Common myeloid progenitor, CD34-positive (primary cell): ENCODE measurements at regions not wholly inside any gene's neighbourhood (a gene's known extent, or its start where the extent isn't known, plus 50 kb on each side); places are given as distances from the start of the nearest gene placed in this dataset.

ENCODE experiments used
- CTCF ChIA-PET: fragments of 350-600 bp; sonication (Branson Sonifier 250); formaldehyde crosslinking; loops from one replicate; lab custom pipeline; 2021; ENCODE audit warnings: antibody characterized with exemption; lab: Charles Lee
- POLR2A ChIA-PET: fragments of 350-600 bp; sonication (Branson Sonifier 250); formaldehyde crosslinking; loops from one replicate; lab custom pipeline; 2021; ENCODE audit warnings: antibody characterized with exemption; lab: Charles Lee
- DNase-seq, 3 donors: peaks; one replicate each; pipeline versions ENCODE4 v3.0.0 to v3.0.0-alpha.2; 2013
- H3K27ac ChIP-seq, 2 experiments: 1 replicate in 1 of 2; 2 replicates in 1 of 2; pipeline ENCODE4 v1.7.0; 2013; ENCODE audit warnings: inconsistent platforms in 2 of 2, low read length in 2 of 2, mild to moderate bottlenecking in 2 of 2, low read depth in 1 of 2, moderate library complexity in 1 of 2; ENCODE audit not compliant: severe bottlenecking in 2 of 2, insufficient read depth in 1 of 2, poor library complexity in 1 of 2
- H3K27me3 ChIP-seq, 5 experiments: replicated peaks in 2 of 5; 1 replicate in 3 of 5; 2 replicates in 2 of 5; pipeline versions ENCODE4 v1.6.1 to v1.7.0; 2013; ENCODE audit warnings: low read length in 4 of 5, mild to moderate bottlenecking in 2 of 5, moderate library complexity in 2 of 5, inconsistent platforms in 1 of 5; ENCODE audit not compliant: insufficient read depth in 5 of 5, control insufficient read depth in 4 of 5
- H3K36me3 ChIP-seq, 4 experiments: 1 replicate in 2 of 4; 2 replicates in 2 of 4; pipeline versions ENCODE4 v1.6.1 to v1.7.0; 2013; ENCODE audit warnings: low read length in 3 of 4, control low read depth in 1 of 4, mild to moderate bottlenecking in 1 of 4; ENCODE audit not compliant: control insufficient read depth in 4 of 4, insufficient read depth in 4 of 4
- H3K4me1 ChIP-seq, 4 experiments: 1 replicate in 3 of 4; 2 replicates in 1 of 4; pipeline versions ENCODE4 v1.6.1 to v1.7.1; 2013; ENCODE audit warnings: low read length in 3 of 4, mild to moderate bottlenecking in 3 of 4, control low read depth in 1 of 4, inconsistent platforms in 1 of 4, moderate library complexity in 1 of 4; ENCODE audit not compliant: control insufficient read depth in 4 of 4, insufficient read depth in 4 of 4; ENCODE audit errors: control extremely low read depth in 1 of 4
- H3K4me3 ChIP-seq, 7 experiments: 1 replicate in 4 of 7; 2 replicates in 3 of 7; pipeline versions ENCODE4 v1.5.1 to v1.7.0; 2013; ENCODE audit warnings: mild to moderate bottlenecking in 7 of 7, low read length in 6 of 7, moderate library complexity in 6 of 7, inconsistent platforms in 2 of 7, low read depth in 2 of 7, control low read depth in 1 of 7; ENCODE audit not compliant: insufficient read depth in 4 of 7, control insufficient read depth in 1 of 7; ENCODE audit errors: extremely low read depth in 1 of 7
- H3K9me3 ChIP-seq, 5 experiments: 1 replicate in 4 of 5; 2 replicates in 1 of 5; pipeline versions ENCODE4 v1.6.1 to v1.7.1; 2013; ENCODE audit warnings: low read length in 4 of 5, mild to moderate bottlenecking in 2 of 5, inconsistent platforms in 1 of 5, low read depth in 1 of 5, moderate library complexity in 1 of 5; ENCODE audit not compliant: control insufficient read depth in 4 of 5, insufficient read depth in 2 of 5; ENCODE audit errors: control extremely low read depth in 1 of 5
- whole genome bisulfite sequencing: methylation state at CpG from one replicate; pipeline ENCODE4 v1.1.5; 2013; ENCODE audit not compliant: insufficient coverage; 5-methylcytosine and 5-hydroxymethylcytosine counted together

DNA sequence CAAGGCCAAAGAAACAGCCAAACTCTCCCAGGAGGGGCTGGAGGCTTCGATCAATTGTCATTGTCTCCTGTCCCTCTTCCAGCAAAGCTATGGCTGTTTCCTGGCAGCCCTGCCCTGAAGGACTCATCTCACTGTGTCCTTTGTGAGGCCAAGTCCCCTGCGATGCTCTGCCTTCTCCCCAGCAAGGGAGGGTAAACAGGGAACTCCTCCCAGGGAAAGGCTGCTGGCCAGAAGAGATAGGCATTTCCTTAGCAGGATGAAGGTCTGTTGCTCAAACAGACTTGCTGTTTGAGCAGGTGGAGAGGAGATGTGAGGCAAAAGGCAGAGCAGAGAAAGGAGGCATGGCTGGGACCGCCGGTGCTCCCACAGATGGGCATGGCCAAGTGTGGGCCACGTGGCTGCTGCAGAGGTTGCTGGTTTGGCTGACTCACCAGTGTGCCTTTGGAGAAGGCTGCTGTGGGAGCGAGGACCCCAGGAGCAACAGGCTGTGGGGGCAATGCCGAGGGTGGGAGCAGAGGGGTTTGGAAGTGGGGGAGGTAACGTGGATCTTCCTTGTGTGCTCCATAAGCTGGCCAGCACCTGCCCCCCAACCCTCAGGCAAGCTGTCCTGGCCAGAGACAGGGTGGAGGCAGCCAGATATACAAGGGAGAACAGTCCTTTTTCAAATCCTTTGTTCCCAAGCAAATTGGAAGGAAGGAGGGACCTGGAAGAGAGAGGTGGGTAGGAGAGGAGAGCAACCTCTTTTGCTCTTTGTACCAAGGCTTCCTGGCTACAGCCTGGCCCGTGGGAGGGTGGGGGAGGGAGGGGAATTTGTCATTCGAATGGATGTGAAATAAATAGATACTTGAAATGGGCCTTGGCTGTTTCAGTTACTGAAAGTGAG is 449.8 kb downstream of the SIPA1L2 start:
- Histone ChIP-seq H3K27me3 (peaks cover 0 to 6% (median 3%) of the 10 kb centered on the region in 5 experiments), H3K4me1 (no peaks in the 10 kb centered on the region), H3K27ac (no peak overlapping the region), H3K4me3 (no peak overlapping the region), H3K36me3 (no peaks in the 10 kb centered on the region), H3K9me3 (no peaks in the 10 kb centered on the region)
- 93% methylated on average over 7 of the region's 10 CpGs for WGBS
- DNase-seq: no peak
- CTCF ChIA-PET: no interaction called here
- POLR2A ChIA-PET: no interaction called here

DNA sequence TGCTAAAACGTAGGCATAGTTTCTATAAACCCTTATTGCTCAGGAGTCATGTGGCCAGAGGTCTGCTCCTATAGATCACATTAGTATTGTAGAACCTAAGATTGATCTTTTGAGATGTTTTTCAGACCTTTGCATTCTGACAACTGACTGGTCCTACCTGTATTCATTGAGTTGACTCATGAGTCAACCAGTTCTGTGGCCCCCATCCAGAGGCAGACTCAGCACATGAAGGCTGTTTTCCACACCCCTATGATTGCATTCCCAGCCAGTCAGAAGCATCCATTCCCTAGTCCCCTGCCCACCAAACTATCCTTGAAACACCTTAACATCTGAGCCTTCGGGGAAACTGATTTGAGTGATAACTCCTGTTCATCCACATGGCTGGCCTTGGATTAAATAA is 451.7 kb downstream of the SIPA1L2 start:
- CTCF ChIA-PET: no interaction called here
- Histone ChIP-seq H3K27me3 (peaks cover 0 to 6% (median 3%) of the 10 kb centered on the region in 5 experiments), H3K4me3 (no peak overlapping the region), H3K36me3 (no peaks in the 10 kb centered on the region), H3K4me1 (peaks cover 0 to 2% (median 0%) of the 10 kb centered on the region in 4 experiments), H3K9me3 (no peaks in the 10 kb centered on the region), H3K27ac (no peak overlapping the region)
- 100% methylated on average over 1 of the region's 2 CpGs for WGBS
- POLR2A ChIA-PET: no interaction called here
- no peak for DNase-seq

DNA sequence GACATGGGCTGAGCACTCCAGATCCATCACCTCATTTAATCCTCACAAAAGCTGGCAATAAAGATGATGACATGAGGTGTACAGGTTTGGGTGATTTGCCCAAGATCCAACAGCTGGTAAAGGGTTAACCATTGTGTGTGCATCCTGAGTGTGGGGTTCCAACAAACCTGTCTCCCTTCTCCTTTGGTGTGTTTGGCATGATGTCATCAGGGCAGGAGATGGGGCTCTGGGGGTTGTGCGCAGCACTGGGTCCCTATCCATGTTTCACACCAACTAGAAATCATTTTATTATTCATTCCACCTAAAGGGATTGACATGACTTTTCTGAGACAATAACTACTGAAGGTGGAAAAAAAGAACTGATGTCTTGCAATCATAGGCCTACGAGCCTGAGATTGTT is 452.5 kb downstream of the SIPA1L2 start:
- no peak for DNase-seq
- Histone ChIP-seq H3K27me3 (peaks cover 0 to 6% (median 3%) of the 10 kb centered on the region in 5 experiments), H3K4me3 (no peak overlapping the region), H3K4me1 (peaks cover 0 to 7% (median 4%) of the 10 kb centered on the region in 4 experiments), H3K27ac (no peak overlapping the region), H3K9me3 (no peaks in the 10 kb centered on the region), H3K36me3 (no peaks in the 10 kb centered on the region)
- POLR2A ChIA-PET: no interaction called here
- CTCF ChIA-PET: no interaction called here
- 82% methylated on average over 1 of the region's 2 CpGs for WGBS

GRCh38 chr1:232176222-232176621 is 453.7 kb downstream of the SIPA1L2 start:
- H3K4me1 ChIP-seq: peaks cover 0 to 8% (median 5%) of the 10 kb centered on the region in 4 experiments
- CTCF ChIA-PET: no interaction called here
- no peaks in the 10 kb centered on the region for H3K36me3 ChIP-seq
- H3K27ac ChIP-seq: no peak overlapping the region
- 100% methylated on average over 1 of the region's 2 CpGs for WGBS
- peaks cover 0 to 6% (median 3%) of the 10 kb centered on the region in 5 experiments for H3K27me3 ChIP-seq
- no peaks in the 10 kb centered on the region for H3K9me3 ChIP-seq
- no peak for DNase-seq
- no peak overlapping the region for H3K4me3 ChIP-seq
- POLR2A ChIA-PET: no interaction called here

DNA sequence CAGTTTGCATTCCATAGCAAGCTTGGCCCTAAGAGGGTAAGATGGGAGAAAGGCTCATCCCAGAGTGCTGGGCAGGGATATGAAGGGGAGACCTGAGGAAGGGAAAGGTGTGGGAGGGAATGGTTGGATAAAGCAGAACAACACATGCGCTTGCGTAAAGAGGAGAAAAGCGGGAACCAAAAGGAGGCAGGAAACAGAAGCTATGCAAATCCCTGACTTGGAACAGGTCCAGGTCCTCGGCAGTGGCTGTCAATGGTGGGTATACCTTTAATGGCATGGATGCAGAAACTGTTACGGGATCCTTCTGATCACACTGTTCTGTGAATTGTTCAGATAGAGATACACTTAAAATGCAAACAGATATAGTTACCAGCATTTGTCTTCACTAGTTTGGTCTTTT is 455.6 kb downstream of the SIPA1L2 start:
- Histone ChIP-seq H3K9me3 (no peaks in the 10 kb centered on the region), H3K27ac (no peak overlapping the region)
- POLR2A ChIA-PET: no interaction called here

DNA sequence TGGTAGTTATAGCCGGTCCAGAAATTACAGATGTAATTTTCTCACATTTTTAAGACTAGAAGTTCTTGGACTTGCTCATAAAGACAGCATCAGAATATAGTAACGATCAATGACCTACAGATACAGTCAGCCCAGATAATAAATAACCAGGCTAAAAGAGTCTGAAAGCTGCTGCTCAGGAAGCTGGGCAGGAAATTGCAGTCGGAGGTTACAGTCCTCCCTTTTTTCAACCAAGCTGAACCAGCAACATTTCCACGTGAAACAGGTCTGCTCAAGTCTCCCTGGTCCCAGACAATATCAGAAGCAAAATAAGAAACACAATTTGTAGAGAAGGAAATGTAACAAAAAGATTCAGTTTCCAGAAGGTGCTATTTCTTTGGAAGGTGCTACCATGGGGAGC is 457.4 kb downstream of the SIPA1L2 start:
- ChIA-PET CTCF (no interaction called here), POLR2A (interaction anchor here (0.5 kb wide), 1 partner anchor 1120 kb away, joined by 3 read pairs; no protein-coding TSS in a partner anchor)
- WGBS: 0% methylated on average over 2 of the region's 4 CpGs
- no peak overlapping the region for H3K27ac ChIP-seq
- no peaks in the 10 kb centered on the region for H3K9me3 ChIP-seq
- H3K27me3 ChIP-seq: peaks cover 0 to 2% (median 0%) of the 10 kb centered on the region in 5 experiments
- peak in 1 of 3 donors; percentile 2 for DNase-seq
- peaks cover 0 to 8% (median 5%) of the 10 kb centered on the region in 4 experiments for H3K4me1 ChIP-seq
- no peaks in the 10 kb centered on the region for H3K36me3 ChIP-seq
- H3K4me3 ChIP-seq: peak overlapping the region in 1 of 7 experiments; percentile 11

More for the DNA sequence above, 455.6 kb downstream of the SIPA1L2 start:
- CTCF ChIA-PET: no interaction called here
- no peaks in the 10 kb centered on the region for H3K36me3 ChIP-seq
- H3K4me1 ChIP-seq: peaks cover 0 to 8% (median 5%) of the 10 kb centered on the region in 4 experiments
- peak in 1 of 3 donors; percentile 9 for DNase-seq
- H3K27me3 ChIP-seq: peaks cover 0 to 2% (median 0%) of the 10 kb centered on the region in 5 experiments
- whole genome bisulfite sequencing: 16% methylated on average over 3 of the region's 5 CpGs
- no peak overlapping the region for H3K4me3 ChIP-seq

DNA sequence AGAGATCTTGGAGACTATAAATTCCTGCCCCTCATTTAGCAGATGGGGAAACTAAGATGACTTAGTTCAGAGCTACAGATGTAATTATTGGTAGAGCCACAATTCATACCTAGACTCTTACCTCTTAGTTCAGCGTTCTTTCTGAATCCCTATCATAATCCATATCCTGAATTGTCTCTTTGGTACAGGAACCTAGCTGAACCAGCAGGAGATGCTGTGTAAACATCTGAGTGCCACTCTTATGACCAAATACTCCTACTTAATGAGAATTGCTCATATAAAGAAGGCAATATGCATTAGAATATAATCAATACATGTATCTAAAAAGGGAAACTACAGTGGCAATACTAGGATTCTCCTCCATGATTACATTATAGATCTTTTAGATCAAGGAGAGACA is 459.0 kb downstream of the SIPA1L2 start:
- 100% methylated on average over 1 of the region's 1 CpG for WGBS
- H3K4me3 ChIP-seq: no peak overlapping the region
- ChIA-PET POLR2A (no interaction called here), CTCF (no interaction called here)
- H3K9me3 ChIP-seq: peaks cover 0 to 3% (median 0%) of the 10 kb centered on the region in 5 experiments
- H3K27ac ChIP-seq: no peak overlapping the region
- no peaks in the 10 kb centered on the region for H3K36me3 ChIP-seq
- H3K27me3 ChIP-seq: peaks cover 0 to 2% (median 0%) of the 10 kb centered on the region in 5 experiments
- peaks cover 0 to 8% (median 5%) of the 10 kb centered on the region in 4 experiments for H3K4me1 ChIP-seq
- no peak for DNase-seq
